ENCODE measurements at regions not wholly inside any gene's neighbourhood (a gene's known extent, or its start where the extent isn't known, plus 50 kb on each side); places are given as distances from the start of the nearest gene placed in this dataset.

GRCh38 chr14:85798856-85799255 lies 268.9 kb downstream of the FLRT2 start:
- H3K27ac ChIP-seq (ENCODE audit: low read depth, low read length) = no peak overlapping the region
- ChIA-PET CTCF (no interaction called here), POLR2A (no interaction called here)
- H3K4me3 ChIP-seq (ENCODE audit: low read depth, low read length) = no peak overlapping the region
- H3K9me3 ChIP-seq (ENCODE audit: control insufficient read depth, insufficient read depth, low read length) = no peaks in the 10 kb centered on the region
- TF ChIP-seq, protein P1, sequence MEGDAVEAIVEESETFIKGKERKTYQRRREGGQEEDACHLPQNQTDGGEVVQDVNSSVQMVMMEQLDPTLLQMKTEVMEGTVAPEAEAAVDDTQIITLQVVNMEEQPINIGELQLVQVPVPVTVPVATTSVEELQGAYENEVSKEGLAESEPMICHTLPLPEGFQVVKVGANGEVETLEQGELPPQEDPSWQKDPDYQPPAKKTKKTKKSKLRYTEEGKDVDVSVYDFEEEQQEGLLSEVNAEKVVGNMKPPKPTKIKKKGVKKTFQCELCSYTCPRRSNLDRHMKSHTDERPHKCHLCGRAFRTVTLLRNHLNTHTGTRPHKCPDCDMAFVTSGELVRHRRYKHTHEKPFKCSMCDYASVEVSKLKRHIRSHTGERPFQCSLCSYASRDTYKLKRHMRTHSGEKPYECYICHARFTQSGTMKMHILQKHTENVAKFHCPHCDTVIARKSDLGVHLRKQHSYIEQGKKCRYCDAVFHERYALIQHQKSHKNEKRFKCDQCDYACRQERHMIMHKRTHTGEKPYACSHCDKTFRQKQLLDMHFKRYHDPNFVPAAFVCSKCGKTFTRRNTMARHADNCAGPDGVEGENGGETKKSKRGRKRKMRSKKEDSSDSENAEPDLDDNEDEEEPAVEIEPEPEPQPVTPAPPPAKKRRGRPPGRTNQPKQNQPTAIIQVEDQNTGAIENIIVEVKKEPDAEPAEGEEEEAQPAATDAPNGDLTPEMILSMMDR (IDR thresholded peaks at IDR 0.05; ENCODE audit: low read depth, low read length) = no peak
- H3K27me3 ChIP-seq (ENCODE audit: control insufficient read depth, insufficient read depth, low read length) = no peaks in the 10 kb centered on the region
- no peak for DNase-seq (ENCODE audit: low read depth, low spot score)

DNA sequence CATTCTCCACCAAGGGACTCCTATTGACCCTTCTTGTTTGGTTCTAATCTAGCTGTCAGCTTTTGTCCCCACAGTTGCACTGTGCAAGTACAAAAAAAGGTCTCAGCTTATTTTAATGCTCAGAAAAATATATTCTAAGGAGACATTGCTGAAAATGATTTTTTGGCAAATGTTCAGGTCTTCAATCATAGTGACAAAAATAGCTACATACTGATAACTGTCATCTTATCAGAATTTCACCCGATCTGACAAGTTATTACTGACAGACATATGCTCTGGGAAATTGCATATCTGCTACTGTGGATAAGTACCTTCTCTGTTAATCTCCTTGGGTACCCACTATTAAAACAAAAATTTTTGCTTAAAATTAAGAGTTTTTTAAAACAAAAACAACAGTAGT lies 263.6 kb downstream of the FLRT2 start:
- no peaks in the 10 kb centered on the region for H3K9me3 ChIP-seq (ENCODE audit: control insufficient read depth, insufficient read depth, low read length)
- H3K4me3 ChIP-seq (ENCODE audit: low read depth, low read length) = no peak overlapping the region
- no peak for DNase-seq (ENCODE audit: low read depth, low spot score)
- H3K27ac ChIP-seq (ENCODE audit: low read depth, low read length) = no peak overlapping the region
- TF ChIP-seq, protein P1 (IDR thresholded peaks at IDR 0.05; ENCODE audit: low read depth, low read length) = no peak
- CTCF ChIA-PET = no interaction called here
- POLR2A ChIA-PET = no interaction called here
- no peaks in the 10 kb centered on the region for H3K27me3 ChIP-seq (ENCODE audit: control insufficient read depth, insufficient read depth, low read length)

DNA sequence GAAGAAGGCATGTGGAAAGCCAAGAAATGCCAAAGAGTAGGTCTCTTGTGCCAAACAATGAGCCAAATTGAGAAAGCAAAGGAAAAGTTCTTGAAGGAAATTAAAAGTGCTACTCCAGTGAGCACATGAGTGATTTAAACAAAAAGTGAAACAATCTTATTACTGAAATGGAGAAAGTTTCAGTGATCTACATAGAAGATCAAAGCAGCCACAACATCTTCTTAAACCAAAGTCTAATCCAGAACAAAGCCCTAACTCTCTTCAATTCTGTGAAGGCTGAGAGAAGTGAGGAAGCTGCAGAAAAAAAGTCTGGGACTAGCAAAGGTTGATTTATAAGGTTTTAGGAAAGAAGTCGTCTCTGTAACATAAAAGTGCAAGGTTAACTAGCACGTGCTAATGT lies 259.6 kb downstream of the FLRT2 start:
- DNase-seq (ENCODE audit: low read depth, low spot score) = no peak
- Histone ChIP-seq H3K4me3 (ENCODE audit: low read depth, low read length) (no peak overlapping the region), H3K9me3 (ENCODE audit: control insufficient read depth, insufficient read depth, low read length) (no peaks in the 10 kb centered on the region), H3K27me3 (ENCODE audit: control insufficient read depth, insufficient read depth, low read length) (no peaks in the 10 kb centered on the region), H3K27ac (ENCODE audit: low read depth, low read length) (no peak overlapping the region)
- CTCF ChIA-PET = no interaction called here
- TF ChIP-seq, protein P1 (IDR thresholded peaks at IDR 0.05; ENCODE audit: low read depth, low read length) = no peak
- POLR2A ChIA-PET = no interaction called here

GRCh38 chr14:85788470-85789233 lies 258.7 kb downstream of the FLRT2 start:
- ChIA-PET CTCF (no interaction called here), POLR2A (no interaction called here)

GRCh38 chr14:85766295-85766694 lies 236.4 kb downstream of the FLRT2 start:
- POLR2A ChIA-PET = no interaction called here
- CTCF ChIA-PET = no interaction called here
- TF ChIP-seq, protein P1 (IDR thresholded peaks at IDR 0.05; ENCODE audit: low read depth, low read length) = no peak
- Histone ChIP-seq H3K9me3 (ENCODE audit: control insufficient read depth, insufficient read depth, low read length) (no peaks in the 10 kb centered on the region), H3K4me3 (ENCODE audit: low read depth, low read length) (no peak overlapping the region), H3K27ac (ENCODE audit: low read depth, low read length) (no peak overlapping the region), H3K27me3 (ENCODE audit: control insufficient read depth, insufficient read depth, low read length) (no peaks in the 10 kb centered on the region)
- DNase-seq (ENCODE audit: low read depth, low spot score) = no peak

More at GRCh38 chr14:85788470-85789233, 258.7 kb downstream of the FLRT2 start:
- Histone ChIP-seq H3K4me3 (ENCODE audit: low read depth, low read length) (no peak overlapping the region), H3K27ac (ENCODE audit: low read depth, low read length) (no peak overlapping the region), H3K9me3 (ENCODE audit: control insufficient read depth, insufficient read depth, low read length) (no peaks in the 10 kb centered on the region), H3K27me3 (ENCODE audit: control insufficient read depth, insufficient read depth, low read length) (no peaks in the 10 kb centered on the region)
- TF ChIP-seq, protein P1 (IDR thresholded peaks at IDR 0.05; ENCODE audit: low read depth, low read length) = no peak
- no peak for DNase-seq (ENCODE audit: low read depth, low spot score)

All from AG04450 (cell line).